ENCODE measurements at regions not wholly inside any gene's neighbourhood (a gene's known extent, or its start where the extent isn't known, plus 50 kb on each side); places are given as distances from the start of the nearest gene placed in this dataset.

GRCh38 chr3:147575391-147575790 lies 166.2 kb downstream of the ZIC1 start:
- no peak overlapping the region for H3K4me3 ChIP-seq (ENCODE audit: low read length in 3 of 3)
- no peak for FAIRE-seq

GRCh38 chr3:147582642-147583041 lies 173.5 kb downstream of the ZIC1 start:
- FAIRE-seq, result no peak
- no peak for DNase-seq
- H3K27ac ChIP-seq (ENCODE audit: low read depth in 2 of 2, low read length in 2 of 2), result no peak overlapping the region
- H3K36me3 ChIP-seq (ENCODE audit: control insufficient read depth in 2 of 3, insufficient read depth in 3 of 3, low read length in 3 of 3), result no peaks in the 10 kb centered on the region
- no peaks in the 10 kb centered on the region for H3K27me3 ChIP-seq (ENCODE audit: control insufficient read depth, insufficient read depth, low read length)
- no peak overlapping the region for H3K9ac ChIP-seq (ENCODE audit: low read length in 3 of 3)
- no peak for TF ChIP-seq CTCF (IDR thresholded peaks at IDR 0.05; ENCODE audit: borderline replicate concordance, extremely low read depth, insufficient read depth)
- no peaks in the 10 kb centered on the region for H3K9me3 ChIP-seq (ENCODE audit: control insufficient read depth in 2 of 3, insufficient read depth in 1 of 3, low read length in 3 of 3)
- H3K4me1 ChIP-seq (ENCODE audit: control insufficient read depth in 2 of 3, insufficient read depth in 2 of 3, low read depth in 1 of 3, low read length in 3 of 3), result no peaks in the 10 kb centered on the region
- intact Hi-C loops (cut with DNase I), result no loop called here
- H3K4me3 ChIP-seq (ENCODE audit: low read length in 3 of 3), result no peak overlapping the region

More at GRCh38 chr3:147575391-147575790, 166.2 kb downstream of the ZIC1 start:
- intact Hi-C loops (cut with DNase I), result no loop called here
- no peaks in the 10 kb centered on the region for H3K27me3 ChIP-seq (ENCODE audit: control insufficient read depth, insufficient read depth, low read length)
- no peaks in the 10 kb centered on the region for H3K9me3 ChIP-seq (ENCODE audit: control insufficient read depth in 2 of 3, insufficient read depth in 1 of 3, low read length in 3 of 3)
- no peak for DNase-seq
- H3K27ac ChIP-seq (ENCODE audit: low read depth in 2 of 2, low read length in 2 of 2), result no peak overlapping the region
- H3K4me1 ChIP-seq (ENCODE audit: control insufficient read depth in 2 of 3, insufficient read depth in 2 of 3, low read depth in 1 of 3, low read length in 3 of 3), result no peaks in the 10 kb centered on the region
- no peaks in the 10 kb centered on the region for H3K36me3 ChIP-seq (ENCODE audit: control insufficient read depth in 2 of 3, insufficient read depth in 3 of 3, low read length in 3 of 3)
- no peak for TF ChIP-seq CTCF (IDR thresholded peaks at IDR 0.05; ENCODE audit: borderline replicate concordance, extremely low read depth, insufficient read depth)
- H3K9ac ChIP-seq (ENCODE audit: low read length in 3 of 3), result no peak overlapping the region

GRCh38 chr3:147589016-147589415 lies 179.9 kb downstream of the ZIC1 start:
- H3K9me3 ChIP-seq (ENCODE audit: control insufficient read depth in 2 of 3, insufficient read depth in 1 of 3, low read length in 3 of 3), result no peaks in the 10 kb centered on the region
- TF ChIP-seq CTCF (IDR thresholded peaks at IDR 0.05; ENCODE audit: borderline replicate concordance, extremely low read depth, insufficient read depth), result no peak
- H3K27ac ChIP-seq (ENCODE audit: low read depth in 2 of 2, low read length in 2 of 2), result no peak overlapping the region
- no peaks in the 10 kb centered on the region for H3K4me1 ChIP-seq (ENCODE audit: control insufficient read depth in 2 of 3, insufficient read depth in 2 of 3, low read depth in 1 of 3, low read length in 3 of 3)
- intact Hi-C loops (cut with DNase I), result no loop called here
- no peak for DNase-seq
- no peak for FAIRE-seq
- no peaks in the 10 kb centered on the region for H3K36me3 ChIP-seq (ENCODE audit: control insufficient read depth in 2 of 3, insufficient read depth in 3 of 3, low read length in 3 of 3)
- H3K27me3 ChIP-seq (ENCODE audit: control insufficient read depth, insufficient read depth, low read length), result no peaks in the 10 kb centered on the region
- no peak overlapping the region for H3K9ac ChIP-seq (ENCODE audit: low read length in 3 of 3)
- no peak overlapping the region for H3K4me3 ChIP-seq (ENCODE audit: low read length in 3 of 3)

- Histone ChIP-seq H3K36me3 (ENCODE audit: control insufficient read depth in 2 of 3, insufficient read depth in 3 of 3, low read length in 3 of 3) (no peaks in the 10 kb centered on the region), H3K27ac (ENCODE audit: low read depth in 2 of 2, low read length in 2 of 2) (no peak overlapping the region), H3K9ac (ENCODE audit: low read length in 3 of 3) (no peak overlapping the region), H3K4me1 (ENCODE audit: control insufficient read depth in 2 of 3, insufficient read depth in 2 of 3, low read depth in 1 of 3, low read length in 3 of 3) (no peaks in the 10 kb centered on the region), H3K9me3 (ENCODE audit: control insufficient read depth in 2 of 3, insufficient read depth in 1 of 3, low read length in 3 of 3) (peaks cover 0 to 4% (median 0%) of the 10 kb centered on the region in 3 donors), H3K27me3 (ENCODE audit: control insufficient read depth, insufficient read depth, low read length) (no peaks in the 10 kb centered on the region), H3K4me3 (ENCODE audit: low read length in 3 of 3) (no peak overlapping the region)
- FAIRE-seq (no peak), DNase-seq (no peak)
- intact Hi-C loops (cut with DNase I), result no loop called here
- TF ChIP-seq CTCF (IDR thresholded peaks at IDR 0.05; ENCODE audit: borderline replicate concordance, extremely low read depth, insufficient read depth), result no peak
Measured at GRCh38 chr3:147604136-147604535, 195.0 kb downstream of the ZIC1 start.
